K562 (cell line): ENCODE measurements at regions not wholly inside any gene's neighbourhood (a gene's known extent, or its start where the extent isn't known, plus 50 kb on each side); places are given as distances from the start of the nearest gene placed in this dataset.

Source experiments
- CTCF ChIP-seq, 3 experiments: IDR thresholded peaks in 2 of 3; conservative IDR thresholded peaks in 1 of 3; 2 replicates each; pipeline ENCODE4 v1.5.1; 2011 to 2012; ENCODE audit warnings: low read length in 3 of 3, mild to moderate bottlenecking in 3 of 3, control low read depth in 2 of 3, improper control_type of control experiment in 1 of 3, inconsistent platforms in 1 of 3, low read depth in 1 of 3, mixed read lengths in 1 of 3, moderate library complexity in 1 of 3; ENCODE audit not compliant: insufficient read depth in 2 of 3
- EZH2 ChIP-seq: IDR thresholded peaks from 2 replicates; pipeline ENCODE4 v1.6.1; 2012; ENCODE audit warnings: low read depth, mild to moderate bottlenecking, inconsistent platforms, low read length, borderline replicate concordance
- GABPB2 ChIP-seq: fragments of 250-450 bp; sonication (Bioruptor Pico); conservative IDR thresholded peaks from 2 replicates; pipeline ENCODE4 v1.5.1; 2021; ENCODE audit warnings: mild to moderate bottlenecking
- NONO ChIP-seq, 2 experiments: fragments of 200-400 bp in 1 of 2; fragments of 450-650 bp in 1 of 2; formaldehyde crosslinking in 1 of 2; IDR thresholded peaks; 2 replicates each; pipeline ENCODE4 v1.6.1; 2017; ENCODE audit warnings: low read depth in 2 of 2, mild to moderate bottlenecking in 2 of 2, moderate library complexity in 2 of 2, low read length in 1 of 2
- POLR2AphosphoS5 ChIP-seq: IDR thresholded peaks from 2 replicates; pipeline ENCODE4 v1.6.1; 2011; ENCODE audit warnings: mild to moderate bottlenecking, low read depth, low read length, moderate library complexity; ENCODE audit not compliant: control insufficient read depth, insufficient read depth
- RFX5 ChIP-seq: IDR thresholded peaks from 2 replicates; pipeline ENCODE4 v1.6.1; 2011; ENCODE audit warnings: low read depth, mild to moderate bottlenecking, improper control_type of control experiment, low read length
- SRSF9 ChIP-seq: fragments of 200-400 bp; formaldehyde crosslinking; IDR thresholded peaks from 2 replicates; pipeline ENCODE4 v1.6.1; 2017; ENCODE audit warnings: low read depth, low read length, borderline replicate concordance
- ZNF507 ChIP-seq: conservative IDR thresholded peaks from 2 replicates; pipeline ENCODE4 v1.6.1; 2017; ENCODE audit warnings: missing genetic modification characterization, missing compliant biosample characterization
- ZNF699 ChIP-seq: fragments of 250-450 bp; sonication (Bioruptor Pico); IDR thresholded peaks from 2 replicates; pipeline ENCODE4 v1.8.0; 2021; ENCODE audit warnings: mild to moderate bottlenecking, moderate library complexity; ENCODE audit not compliant: insufficient replicate concordance
- TF ChIP-seq, protein P1 (sequence below): fragments of 250-450 bp; sonication (Bioruptor Pico); IDR thresholded peaks from 2 replicates; pipeline ENCODE4 v1.5.0; 2021

DNA sequence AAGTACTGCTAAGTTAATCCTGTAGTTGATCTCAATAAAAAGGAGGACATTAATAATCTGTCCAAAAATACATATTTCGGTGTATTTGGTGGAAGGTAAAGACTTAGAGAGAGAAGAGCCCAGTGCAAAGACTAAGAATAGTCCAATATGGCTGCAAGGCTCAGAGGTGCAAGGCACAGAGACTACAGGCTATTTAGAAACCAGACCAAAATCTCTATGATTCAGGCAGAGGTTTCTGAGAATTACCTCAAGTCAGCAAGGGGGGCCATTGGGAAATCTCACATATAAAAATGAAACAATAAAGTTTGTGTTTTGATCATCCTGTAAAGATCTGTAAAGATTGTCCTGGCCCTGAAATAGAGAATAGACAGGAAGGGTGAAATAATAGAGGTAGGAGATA, 1173.0 kb downstream of the VRK1 start:
- TF ChIP-seq ZNF699 (CRISPR knock-in tag) (no peak), CTCF (IDR thresholded peaks at IDR 0.05 in 2 of 3, conservative IDR thresholded peaks at IDR 0.05 in 1 of 3; ENCODE audit: insufficient read depth in 2 of 3, low read depth in 1 of 3, low read length in 3 of 3) (no peak), ZNF507 (tag) (no peak), EZH2 (no peak), POLR2AphosphoS5 (no peak), NONO (IDR thresholded peaks at IDR 0.05; ENCODE audit: low read depth in 2 of 2, low read length in 1 of 2) (no peak), GABPB2 (no peak), SRSF9 (no peak), RFX5 (no peak)
- TF ChIP-seq, protein P1, sequence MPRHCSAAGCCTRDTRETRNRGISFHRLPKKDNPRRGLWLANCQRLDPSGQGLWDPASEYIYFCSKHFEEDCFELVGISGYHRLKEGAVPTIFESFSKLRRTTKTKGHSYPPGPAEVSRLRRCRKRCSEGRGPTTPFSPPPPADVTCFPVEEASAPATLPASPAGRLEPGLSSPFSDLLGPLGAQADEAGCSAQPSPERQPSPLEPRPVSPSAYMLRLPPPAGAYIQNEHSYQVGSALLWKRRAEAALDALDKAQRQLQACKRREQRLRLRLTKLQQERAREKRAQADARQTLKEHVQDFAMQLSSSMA (CRISPR knock-in tag): no peak
